Keratinocyte (primary cell): ENCODE measurements at regions not wholly inside any gene's neighbourhood (a gene's known extent, or its start where the extent isn't known, plus 50 kb on each side); places are given as distances from the start of the nearest gene placed in this dataset.

ENCODE experiments used
- DNase-seq: peaks from one replicate; pipeline ENCODE4 v3.0.0-alpha.2; 2011; ENCODE audit warnings: low read depth, missing footprints, low spot score
- FAIRE-seq: peaks from 2 replicates; lab custom pipeline; 2011; peaks lifted over from hg19 to GRCh38; lab: Jason Lieb, UNC
- H2AFZ ChIP-seq: 2 replicates; pipeline ENCODE4 v1.6.0; 2012; ENCODE audit warnings: low read length, control low read depth, inconsistent platforms; ENCODE audit not compliant: control insufficient read depth
- H3K27ac ChIP-seq: 2 replicates; pipeline ENCODE4 v1.5.1; 2011; ENCODE audit warnings: low read length; ENCODE audit not compliant: control insufficient read depth, insufficient read depth
- H3K27me3 ChIP-seq: 3 replicates; pipeline ENCODE4 v1.6.0; 2011; ENCODE audit warnings: low read length; ENCODE audit not compliant: control insufficient read depth, insufficient read depth; ENCODE audit errors: extremely low read depth
- H3K36me3 ChIP-seq, 2 experiments: 2 replicates in 1 of 2; 3 replicates in 1 of 2; pipeline ENCODE4 v1.5.1; 2011; ENCODE audit warnings: low read length in 2 of 2, mild to moderate bottlenecking in 1 of 2; ENCODE audit not compliant: control insufficient read depth in 2 of 2, insufficient read depth in 2 of 2; ENCODE audit errors: extremely low read depth in 1 of 2
- H3K4me1 ChIP-seq: 3 replicates; pipeline ENCODE4 v1.5.1; 2011; ENCODE audit warnings: low read length; ENCODE audit not compliant: control insufficient read depth, insufficient read depth; ENCODE audit errors: extremely low read depth
- H3K4me2 ChIP-seq: 3 replicates; pipeline ENCODE4 v1.6.0; 2011; ENCODE audit warnings: low read depth, low read length; ENCODE audit not compliant: control insufficient read depth, insufficient read depth; ENCODE audit errors: extremely low read depth
- H3K4me3 ChIP-seq, 3 experiments: fragments of 200-600 bp in 1 of 3; sonication (generic) in 1 of 3; 2 replicates in 2 of 3; 3 replicates in 1 of 3; pipeline ENCODE4 v1.5.1; 2011 to 2016; ENCODE audit warnings: low read length in 3 of 3, mild to moderate bottlenecking in 3 of 3, control low read depth in 2 of 3, inconsistent platforms in 1 of 3, low read depth in 1 of 3, mixed read lengths in 1 of 3, mixed run types in 1 of 3, moderate library complexity in 1 of 3; ENCODE audit not compliant: control insufficient read depth in 2 of 3, insufficient read depth in 2 of 3; ENCODE audit errors: extremely low read depth in 1 of 3
- H3K79me2 ChIP-seq: 2 replicates; pipeline ENCODE4 v1.6.0; 2012; ENCODE audit warnings: low read length; ENCODE audit not compliant: control insufficient read depth, insufficient read depth
- H3K9ac ChIP-seq: 3 replicates; pipeline ENCODE4 v1.6.0; 2011; ENCODE audit warnings: low read length; ENCODE audit not compliant: control insufficient read depth, insufficient read depth; ENCODE audit errors: extremely low read depth
- H3K9me1 ChIP-seq: 3 replicates; pipeline ENCODE4 v1.6.0; 2011; ENCODE audit warnings: low read length; ENCODE audit not compliant: control insufficient read depth, insufficient read depth; ENCODE audit errors: extremely low read depth
- H3K9me3 ChIP-seq: 2 replicates; pipeline ENCODE4 v1.5.1; 2012; ENCODE audit warnings: low read depth, low read length; ENCODE audit not compliant: control insufficient read depth
- H4K20me1 ChIP-seq: 3 replicates; pipeline ENCODE4 v1.6.0; 2011; ENCODE audit warnings: low read length; ENCODE audit not compliant: control insufficient read depth, insufficient read depth; ENCODE audit errors: extremely low read depth
- CTCF ChIP-seq, 3 experiments: IDR thresholded peaks in 1 of 3; conservative IDR thresholded peaks in 1 of 3; optimal IDR thresholded peaks in 1 of 3; 2 replicates in 2 of 3; 3 replicates in 1 of 3; pipeline versions ENCODE3 to v1.5.1; 2011; ENCODE audit warnings: low read length in 3 of 3, mild to moderate bottlenecking in 3 of 3, moderate library complexity in 2 of 3, control low read depth in 1 of 3, inconsistent platforms in 1 of 3; ENCODE audit not compliant: insufficient read depth in 2 of 3; ENCODE audit errors: extremely low read depth in 1 of 3
- EZH2 ChIP-seq: IDR thresholded peaks from one replicate; pipeline ENCODE4 v1.6.1; 2012; ENCODE audit warnings: inconsistent platforms, mild to moderate bottlenecking, low read length, moderate library complexity
- dilution Hi-C: fragments of 300-500 bp; cut with MboI; formaldehyde crosslinking; loops from one replicate; pipeline ENCODE4 v1.7.0; 2020; ENCODE audit warnings: low sequenced_read_pairs; ENCODE audit not compliant: extremely low pct_ligation_motif_present

DNA sequence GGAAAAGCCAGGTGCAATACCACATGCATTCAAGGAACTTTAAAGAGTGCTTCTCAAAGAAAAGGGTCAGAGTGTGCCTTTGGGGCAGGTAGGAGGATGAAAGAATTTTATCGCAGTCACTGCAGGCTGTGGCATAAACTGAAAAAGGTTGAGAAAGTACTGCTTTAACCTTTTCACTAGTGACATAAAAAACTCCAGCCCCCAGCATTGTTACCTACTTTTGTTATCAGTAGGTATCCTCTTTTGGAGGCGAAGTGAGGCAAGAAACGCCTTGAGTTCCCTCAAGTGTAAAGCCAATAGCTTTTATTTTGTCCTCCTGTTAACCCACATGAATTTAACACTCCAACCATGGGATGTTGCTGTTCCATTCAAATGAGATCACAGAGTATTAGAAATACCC is 64.7 kb upstream of the CHD1 start:
- Histone ChIP-seq H4K20me1 (no peaks in the 10 kb centered on the region), H3K9me1 (no peaks in the 10 kb centered on the region), H3K4me3 (no peak overlapping the region), H3K9me3 (no peaks in the 10 kb centered on the region), H3K79me2 (no peaks in the 10 kb centered on the region), H3K27ac (no peak overlapping the region), H3K4me2 (no peak overlapping the region), H3K4me1 (no peaks in the 10 kb centered on the region), H3K36me3 (no peaks in the 10 kb centered on the region), H2AFZ (no peak overlapping the region), H3K9ac (no peak overlapping the region), H3K27me3 (no peaks in the 10 kb centered on the region)
- no peak for TF ChIP-seq EZH2
- no peak for TF ChIP-seq CTCF (optimal IDR thresholded peaks at IDR 0.05 in 1 of 3, IDR thresholded peaks at IDR 0.05 in 1 of 3, conservative IDR thresholded peaks at IDR 0.05 in 1 of 3; ENCODE audit: extremely low read depth in 1 of 3, insufficient read depth in 2 of 3, low read length in 3 of 3)
- DNase-seq (no peak), FAIRE-seq (no peak)
- dilution Hi-C loops: no loop called here

DNA sequence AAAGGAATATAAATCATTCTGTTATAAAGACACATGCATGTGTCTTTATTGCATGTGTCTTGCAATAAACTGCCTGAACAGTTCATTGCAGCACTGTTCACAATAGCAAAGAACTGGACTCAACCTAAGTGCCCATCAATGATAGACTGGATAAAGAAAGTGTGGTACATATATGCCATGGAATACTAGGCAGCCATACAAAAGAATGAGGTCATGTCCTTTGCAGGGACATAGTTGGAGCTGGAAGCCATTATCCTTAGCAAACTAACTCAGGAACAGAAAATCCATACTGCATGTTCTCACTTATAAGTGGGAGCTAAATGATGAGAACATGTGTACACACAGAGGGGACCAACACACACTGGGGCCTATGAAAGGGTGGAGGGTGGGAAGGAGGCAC is 63.7 kb upstream of the CHD1 start:
- H3K9me3 ChIP-seq: no peaks in the 10 kb centered on the region
- no peaks in the 10 kb centered on the region for H3K27me3 ChIP-seq
- no peak for FAIRE-seq
- H3K27ac ChIP-seq: no peak overlapping the region
- TF ChIP-seq CTCF (optimal IDR thresholded peaks at IDR 0.05 in 1 of 3, IDR thresholded peaks at IDR 0.05 in 1 of 3, conservative IDR thresholded peaks at IDR 0.05 in 1 of 3; ENCODE audit: extremely low read depth in 1 of 3, insufficient read depth in 2 of 3, low read length in 3 of 3) (no peak), EZH2 (no peak)
- H3K9me1 ChIP-seq: no peaks in the 10 kb centered on the region
- no peaks in the 10 kb centered on the region for H3K79me2 ChIP-seq
- no peaks in the 10 kb centered on the region for H3K4me1 ChIP-seq
- no peak overlapping the region for H2AFZ ChIP-seq
- dilution Hi-C loops: no loop called here
- no peaks in the 10 kb centered on the region for H4K20me1 ChIP-seq
- H3K36me3 ChIP-seq: no peaks in the 10 kb centered on the region
- no peak overlapping the region for H3K9ac ChIP-seq
- DNase-seq: no peak
- H3K4me3 ChIP-seq: no peak overlapping the region
- no peak overlapping the region for H3K4me2 ChIP-seq
